ENCODE measurements at regions not wholly inside any gene's neighbourhood (a gene's known extent, or its start where the extent isn't known, plus 50 kb on each side); places are given as distances from the start of the nearest gene placed in this dataset.

DNA sequence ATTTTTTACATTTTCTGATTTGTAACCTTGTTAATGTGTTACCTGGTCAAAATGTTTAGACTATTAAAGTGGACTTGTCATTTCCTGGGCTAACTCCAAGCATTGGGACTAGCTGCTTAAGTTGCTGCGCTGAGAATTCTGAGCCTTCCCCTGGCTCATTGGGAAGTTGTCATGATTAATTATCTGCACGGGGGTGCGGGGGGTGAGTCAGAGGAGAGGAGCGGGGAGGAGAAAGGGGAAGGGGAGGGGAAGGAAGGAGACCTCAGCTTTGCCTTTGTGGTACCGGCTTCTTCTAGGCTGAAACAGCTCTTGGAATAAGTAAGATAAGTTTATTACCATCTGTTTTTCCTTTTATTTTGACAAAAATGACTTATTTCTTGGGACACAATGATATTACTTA, 52.9 kb upstream of the APCDD1 start:
- no peaks in the 10 kb centered on the region for H3K9me2 ChIP-seq (replicated peaks; ENCODE audit: insufficient read depth, low read length)
- no peak for DNase-seq
- no peaks in the 10 kb centered on the region for H3K79me2 ChIP-seq (ENCODE audit: low read length)
- H3F3A ChIP-seq (ENCODE audit: insufficient read depth, low read length), result no peaks in the 10 kb centered on the region
- H2AFZ ChIP-seq (ENCODE audit: low read length), result no peak overlapping the region
- no peak overlapping the region for H3K4me2 ChIP-seq (ENCODE audit: low read depth, low read length)
- no peaks in the 10 kb centered on the region for H4K20me1 ChIP-seq (ENCODE audit: insufficient read depth, low read length)
- H3K27me3 ChIP-seq (replicated peaks; ENCODE audit: insufficient read depth, low read length), result no peaks in the 10 kb centered on the region
- H3K27ac ChIP-seq (ENCODE audit: low read length), result no peak overlapping the region
- no peaks in the 10 kb centered on the region for H3K4me1 ChIP-seq (ENCODE audit: low read length)
- H3K36me3 ChIP-seq (replicated peaks; ENCODE audit: insufficient read depth, low read length), result no peaks in the 10 kb centered on the region
- H3K9ac ChIP-seq (ENCODE audit: low read length), result no peak overlapping the region
- TF ChIP-seq CTCF (IDR thresholded peaks at IDR 0.05; ENCODE audit: low read length) (no peak), EZH2phosphoT487 (IDR thresholded peaks at IDR 0.05; ENCODE audit: low read length) (no peak), EZH2 (optimal IDR thresholded peaks at IDR 0.05; ENCODE audit: low read depth, low read length) (no peak)
- no peaks in the 10 kb centered on the region for H3K9me3 ChIP-seq (replicated peaks; ENCODE audit: insufficient read depth, low read length)
- no peak overlapping the region for H3K4me3 ChIP-seq (ENCODE audit: low read length)

DNA sequence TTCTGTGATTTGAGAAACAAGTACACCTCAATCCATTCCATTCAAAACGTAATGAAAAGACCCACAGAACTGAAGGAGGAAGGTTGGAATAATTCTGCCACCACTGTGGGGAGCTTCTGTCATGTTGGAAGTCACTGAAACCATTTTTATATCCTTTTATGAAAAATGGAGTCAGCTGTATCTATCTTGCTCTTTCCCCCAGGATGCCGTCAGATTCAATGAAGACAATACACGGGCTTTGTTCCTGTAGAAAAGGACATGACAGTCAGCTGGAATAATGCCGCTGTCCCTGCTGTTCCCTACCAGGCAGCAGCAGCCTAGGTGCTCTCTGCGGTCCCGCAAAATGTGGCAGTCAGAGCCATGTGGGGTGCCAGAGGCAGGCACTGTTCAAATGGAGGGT, 52.5 kb upstream of the APCDD1 start:
- no peaks in the 10 kb centered on the region for H4K20me1 ChIP-seq (ENCODE audit: insufficient read depth, low read length)
- H3K27me3 ChIP-seq (replicated peaks; ENCODE audit: insufficient read depth, low read length), result no peaks in the 10 kb centered on the region
- H3K4me3 ChIP-seq (ENCODE audit: low read length), result no peak overlapping the region
- no peak overlapping the region for H2AFZ ChIP-seq (ENCODE audit: low read length)
- no peaks in the 10 kb centered on the region for H3K9me2 ChIP-seq (replicated peaks; ENCODE audit: insufficient read depth, low read length)
- no peaks in the 10 kb centered on the region for H3K4me1 ChIP-seq (ENCODE audit: low read length)
- H3K9ac ChIP-seq (ENCODE audit: low read length), result no peak overlapping the region
- DNase-seq, result no peak
- TF ChIP-seq EZH2phosphoT487 (IDR thresholded peaks at IDR 0.05; ENCODE audit: low read length) (no peak), CTCF (IDR thresholded peaks at IDR 0.05; ENCODE audit: low read length) (no peak), EZH2 (optimal IDR thresholded peaks at IDR 0.05; ENCODE audit: low read depth, low read length) (no peak)
- H3K27ac ChIP-seq (ENCODE audit: low read length), result no peak overlapping the region
- no peaks in the 10 kb centered on the region for H3F3A ChIP-seq (ENCODE audit: insufficient read depth, low read length)
- H3K4me2 ChIP-seq (ENCODE audit: low read depth, low read length), result no peak overlapping the region
- H3K9me3 ChIP-seq (replicated peaks; ENCODE audit: insufficient read depth, low read length), result no peaks in the 10 kb centered on the region
- no peaks in the 10 kb centered on the region for H3K79me2 ChIP-seq (ENCODE audit: low read length)
- H3K36me3 ChIP-seq (replicated peaks; ENCODE audit: insufficient read depth, low read length), result no peaks in the 10 kb centered on the region

- Histone ChIP-seq H3K9me3 (replicated peaks; ENCODE audit: insufficient read depth, low read length) (no peaks in the 10 kb centered on the region), H4K20me1 (ENCODE audit: insufficient read depth, low read length) (no peaks in the 10 kb centered on the region), H3K36me3 (replicated peaks; ENCODE audit: insufficient read depth, low read length) (no peaks in the 10 kb centered on the region), H3K9me2 (replicated peaks; ENCODE audit: insufficient read depth, low read length) (no peaks in the 10 kb centered on the region), H3K27me3 (replicated peaks; ENCODE audit: insufficient read depth, low read length) (no peaks in the 10 kb centered on the region), H3K4me1 (ENCODE audit: low read length) (no peaks in the 10 kb centered on the region), H3K79me2 (ENCODE audit: low read length) (no peaks in the 10 kb centered on the region), H3K4me2 (ENCODE audit: low read depth, low read length) (no peak overlapping the region), H3K4me3 (ENCODE audit: low read length) (no peak overlapping the region), H2AFZ (ENCODE audit: low read length) (no peak overlapping the region), H3K27ac (ENCODE audit: low read length) (no peak overlapping the region), H3F3A (ENCODE audit: insufficient read depth, low read length) (no peaks in the 10 kb centered on the region), H3K9ac (ENCODE audit: low read length) (no peak overlapping the region)
- no peak for TF ChIP-seq EZH2phosphoT487 (IDR thresholded peaks at IDR 0.05; ENCODE audit: low read length)
- TF ChIP-seq EZH2 (optimal IDR thresholded peaks at IDR 0.05; ENCODE audit: low read depth, low read length), result no peak
- TF ChIP-seq CTCF (IDR thresholded peaks at IDR 0.05; ENCODE audit: low read length), result no peak
- no peak for DNase-seq
Observed at GRCh38 chr18:10402871-10403559, 51.4 kb upstream of the APCDD1 start.

Data from MM.1S (cell line).